Fibroblast of lung (primary cell): ENCODE measurements at regions not wholly inside any gene's neighbourhood (a gene's known extent, or its start where the extent isn't known, plus 50 kb on each side); places are given as distances from the start of the nearest gene placed in this dataset.

ENCODE experiments used
- DNase-seq, 2 donors: peaks; one replicate each; pipeline versions ENCODE4 v3.0.0 to v3.0.0-alpha.2; 2010; ENCODE audit warnings: low read depth in 2 of 2
- H2AFZ ChIP-seq: 2 replicates; pipeline ENCODE4 v1.5.1; 2012; ENCODE audit warnings: low read length, control low read depth, inconsistent platforms
- H3K27ac ChIP-seq: 2 replicates; pipeline ENCODE4 v1.5.1; 2011; ENCODE audit warnings: low read length, control low read depth; ENCODE audit not compliant: insufficient read depth
- H3K27me3 ChIP-seq: 2 replicates; pipeline ENCODE4 v1.5.1; 2011; ENCODE audit warnings: mild to moderate bottlenecking, low read length; ENCODE audit not compliant: control insufficient read depth, insufficient read depth
- H3K36me3 ChIP-seq: 2 replicates; pipeline ENCODE4 v1.5.1; 2011; ENCODE audit warnings: low read length; ENCODE audit not compliant: control insufficient read depth, insufficient read depth
- H3K4me1 ChIP-seq: 2 replicates; pipeline ENCODE4 v1.5.1; 2011; ENCODE audit warnings: low read length; ENCODE audit not compliant: control insufficient read depth, insufficient read depth; ENCODE audit errors: extremely low read depth
- H3K4me2 ChIP-seq: 2 replicates; pipeline ENCODE4 v1.5.1; 2011; ENCODE audit warnings: low read length, control low read depth; ENCODE audit not compliant: insufficient read depth; ENCODE audit errors: extremely low read depth
- H3K4me3 ChIP-seq, 4 experiments: fragments of 200-600 bp in 1 of 4; sonication (generic) in 1 of 4; replicated peaks in 1 of 4; 2 replicates each; pipeline ENCODE4 v1.5.1; 2011 to 2016; ENCODE audit warnings: low read length in 4 of 4, low read depth in 3 of 4, mild to moderate bottlenecking in 3 of 4, control low read depth in 2 of 4, inconsistent platforms in 1 of 4, mixed read lengths in 1 of 4; ENCODE audit not compliant: insufficient read depth in 1 of 4; ENCODE audit errors: control extremely low read depth in 1 of 4
- H3K79me2 ChIP-seq: 2 replicates; pipeline ENCODE4 v1.5.1; 2012; ENCODE audit warnings: mild to moderate bottlenecking, low read length, inconsistent platforms; ENCODE audit not compliant: control insufficient read depth, insufficient read depth
- H3K9ac ChIP-seq: 2 replicates; pipeline ENCODE4 v1.5.1; 2011; ENCODE audit warnings: mild to moderate bottlenecking, low read length, control low read depth; ENCODE audit not compliant: insufficient read depth
- H3K9me3 ChIP-seq: 2 replicates; pipeline ENCODE4 v1.5.1; 2012; ENCODE audit warnings: low read depth, low read length; ENCODE audit not compliant: control insufficient read depth, insufficient read depth
- H4K20me1 ChIP-seq: 2 replicates; pipeline ENCODE4 v1.5.1; 2011; ENCODE audit warnings: low read length; ENCODE audit not compliant: control insufficient read depth, insufficient read depth; ENCODE audit errors: extremely low read depth
- EZH2 ChIP-seq: IDR thresholded peaks from 2 replicates; pipeline ENCODE4 v1.5.1; 2012; ENCODE audit warnings: low read length, control low read depth, mild to moderate bottlenecking; ENCODE audit errors: missing control alignments
- TF ChIP-seq, protein P1 (sequence below), 2 donors: IDR thresholded peaks in 1 of 2; conservative IDR thresholded peaks in 1 of 2; 1 replicate in 1 of 2; 2 replicates in 1 of 2; pipeline ENCODE4 v1.5.1; 2011 to 2012; ENCODE audit warnings: low read length in 2 of 2, control low read depth in 1 of 2, inconsistent platforms in 1 of 2, low read depth in 1 of 2, mild to moderate bottlenecking in 1 of 2

- Histone ChIP-seq H3K9ac (no peak overlapping the region), H3K4me3 (no peak overlapping the region), H3K79me2 (no peaks in the 10 kb centered on the region), H3K4me2 (no peak overlapping the region), H2AFZ (no peak overlapping the region), H3K27me3 (no peaks in the 10 kb centered on the region), H3K27ac (no peak overlapping the region), H4K20me1 (no peaks in the 10 kb centered on the region), H3K9me3 (no peaks in the 10 kb centered on the region), H3K4me1 (no peaks in the 10 kb centered on the region), H3K36me3 (no peaks in the 10 kb centered on the region)
- no peak for DNase-seq
- TF ChIP-seq, protein P1, sequence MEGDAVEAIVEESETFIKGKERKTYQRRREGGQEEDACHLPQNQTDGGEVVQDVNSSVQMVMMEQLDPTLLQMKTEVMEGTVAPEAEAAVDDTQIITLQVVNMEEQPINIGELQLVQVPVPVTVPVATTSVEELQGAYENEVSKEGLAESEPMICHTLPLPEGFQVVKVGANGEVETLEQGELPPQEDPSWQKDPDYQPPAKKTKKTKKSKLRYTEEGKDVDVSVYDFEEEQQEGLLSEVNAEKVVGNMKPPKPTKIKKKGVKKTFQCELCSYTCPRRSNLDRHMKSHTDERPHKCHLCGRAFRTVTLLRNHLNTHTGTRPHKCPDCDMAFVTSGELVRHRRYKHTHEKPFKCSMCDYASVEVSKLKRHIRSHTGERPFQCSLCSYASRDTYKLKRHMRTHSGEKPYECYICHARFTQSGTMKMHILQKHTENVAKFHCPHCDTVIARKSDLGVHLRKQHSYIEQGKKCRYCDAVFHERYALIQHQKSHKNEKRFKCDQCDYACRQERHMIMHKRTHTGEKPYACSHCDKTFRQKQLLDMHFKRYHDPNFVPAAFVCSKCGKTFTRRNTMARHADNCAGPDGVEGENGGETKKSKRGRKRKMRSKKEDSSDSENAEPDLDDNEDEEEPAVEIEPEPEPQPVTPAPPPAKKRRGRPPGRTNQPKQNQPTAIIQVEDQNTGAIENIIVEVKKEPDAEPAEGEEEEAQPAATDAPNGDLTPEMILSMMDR (conservative IDR thresholded peaks at IDR 0.05 in 1 of 2, IDR thresholded peaks at IDR 0.05 in 1 of 2; ENCODE audit: low read depth in 1 of 2, low read length in 2 of 2) = no peak
- no peak for TF ChIP-seq EZH2
These were observed 75.1 kb downstream of the FOXI2 start for GRCh38 chr10:127812041-127812440.

- no peak for DNase-seq
- no peaks in the 10 kb centered on the region for H4K20me1 ChIP-seq
These were observed 76.3 kb downstream of the FOXI2 start for GRCh38 chr10:127813290-127813689.

GRCh38 chr10:127815147-127815546, 77.6 kb downstream of the CLRN3 start:
- no peaks in the 10 kb centered on the region for H3K27me3 ChIP-seq
- H3K79me2 ChIP-seq = no peaks in the 10 kb centered on the region
- no peak overlapping the region for H2AFZ ChIP-seq
- no peak overlapping the region for H3K9ac ChIP-seq
- H4K20me1 ChIP-seq = no peaks in the 10 kb centered on the region
- no peak for TF ChIP-seq EZH2
- TF ChIP-seq, protein P1 (conservative IDR thresholded peaks at IDR 0.05 in 1 of 2, IDR thresholded peaks at IDR 0.05 in 1 of 2; ENCODE audit: low read depth in 1 of 2, low read length in 2 of 2) = no peak
- no peak overlapping the region for H3K4me3 ChIP-seq
- H3K4me2 ChIP-seq = no peak overlapping the region
- H3K4me1 ChIP-seq = no peaks in the 10 kb centered on the region
- H3K9me3 ChIP-seq = no peaks in the 10 kb centered on the region
- no peak overlapping the region for H3K27ac ChIP-seq
- DNase-seq = no peak
- H3K36me3 ChIP-seq = no peaks in the 10 kb centered on the region

More at GRCh38 chr10:127813290-127813689, 76.3 kb downstream of the FOXI2 start:
- no peak overlapping the region for H3K4me3 ChIP-seq
- H3K79me2 ChIP-seq = no peaks in the 10 kb centered on the region
- H3K27ac ChIP-seq = no peak overlapping the region
- no peaks in the 10 kb centered on the region for H3K36me3 ChIP-seq
- no peak overlapping the region for H3K4me2 ChIP-seq
- no peak for TF ChIP-seq EZH2
- H3K9ac ChIP-seq = no peak overlapping the region
- no peak overlapping the region for H2AFZ ChIP-seq
- no peaks in the 10 kb centered on the region for H3K27me3 ChIP-seq
- no peaks in the 10 kb centered on the region for H3K4me1 ChIP-seq
- no peaks in the 10 kb centered on the region for H3K9me3 ChIP-seq
